Right atrium auricular region (tissue), 2 donors: ENCODE measurements at regions not wholly inside any gene's neighbourhood (a gene's known extent, or its start where the extent isn't known, plus 50 kb on each side); places are given as distances from the start of the nearest gene placed in this dataset.
"Not testable (repeated sequence)": the region's sequence is repeated elsewhere in the genome, so short reads cannot be mapped to it uniquely, and the experiment has no call there.

Source experiments
- DNase-seq: peaks from one replicate; pipeline ENCODE4 v3.0.0-alpha.2; 2019; ENCODE audit warnings: low spot score
- H3K27ac ChIP-seq, 2 donors: fragments of 200-600 bp; sonication (generic); 1 replicate in 1 of 2; 2 replicates in 1 of 2; pipeline ENCODE4 v1.5.1; 2016 to 2019
- H3K27me3 ChIP-seq, 2 donors: fragments of 200-600 bp; sonication (generic); one replicate each; pipeline versions ENCODE4 v1.5.1 to v1.6.0; 2017 to 2019
- H3K36me3 ChIP-seq: fragments of 200-600 bp; sonication (generic); one replicate; pipeline ENCODE4 v1.5.1; 2016
- H3K4me1 ChIP-seq, 2 donors: fragments of 200-600 bp; sonication (generic); one replicate each; pipeline versions ENCODE4 v1.5.1 to v1.6.0; 2017 to 2019
- H3K4me3 ChIP-seq, 2 donors: fragments of 200-600 bp; sonication (generic); 1 replicate in 1 of 2; 2 replicates in 1 of 2; pipeline ENCODE4 v1.5.1; 2017 to 2019; ENCODE audit warnings: mild to moderate bottlenecking in 1 of 2, moderate library complexity in 1 of 2
- H3K9me3 ChIP-seq, 2 donors: fragments of 200-600 bp; sonication (generic); one replicate each; pipeline ENCODE4 v1.5.1; 2019
- TF ChIP-seq, protein P1 (sequence below), 2 donors: fragments of 200-600 bp; sonication (generic); IDR thresholded peaks; one replicate each; pipeline ENCODE4 v1.5.1; 2019; ENCODE audit warnings: antibody characterized with exemption in 2 of 2

GRCh38 chr6:155630085-155630484, 174.4 kb upstream of the NOX3 start:
- no peaks in the 10 kb centered on the region for H3K9me3 ChIP-seq
- H3K27ac ChIP-seq, result no peak overlapping the region
- no peak for DNase-seq
- no peaks in the 10 kb centered on the region for H3K4me1 ChIP-seq
- H3K27me3 ChIP-seq, result no peaks in the 10 kb centered on the region
- TF ChIP-seq, protein P1, sequence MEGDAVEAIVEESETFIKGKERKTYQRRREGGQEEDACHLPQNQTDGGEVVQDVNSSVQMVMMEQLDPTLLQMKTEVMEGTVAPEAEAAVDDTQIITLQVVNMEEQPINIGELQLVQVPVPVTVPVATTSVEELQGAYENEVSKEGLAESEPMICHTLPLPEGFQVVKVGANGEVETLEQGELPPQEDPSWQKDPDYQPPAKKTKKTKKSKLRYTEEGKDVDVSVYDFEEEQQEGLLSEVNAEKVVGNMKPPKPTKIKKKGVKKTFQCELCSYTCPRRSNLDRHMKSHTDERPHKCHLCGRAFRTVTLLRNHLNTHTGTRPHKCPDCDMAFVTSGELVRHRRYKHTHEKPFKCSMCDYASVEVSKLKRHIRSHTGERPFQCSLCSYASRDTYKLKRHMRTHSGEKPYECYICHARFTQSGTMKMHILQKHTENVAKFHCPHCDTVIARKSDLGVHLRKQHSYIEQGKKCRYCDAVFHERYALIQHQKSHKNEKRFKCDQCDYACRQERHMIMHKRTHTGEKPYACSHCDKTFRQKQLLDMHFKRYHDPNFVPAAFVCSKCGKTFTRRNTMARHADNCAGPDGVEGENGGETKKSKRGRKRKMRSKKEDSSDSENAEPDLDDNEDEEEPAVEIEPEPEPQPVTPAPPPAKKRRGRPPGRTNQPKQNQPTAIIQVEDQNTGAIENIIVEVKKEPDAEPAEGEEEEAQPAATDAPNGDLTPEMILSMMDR (IDR thresholded peaks at IDR 0.05), result no peak
- no peak overlapping the region for H3K4me3 ChIP-seq
- H3K36me3 ChIP-seq, result no peaks in the 10 kb centered on the region

- TF ChIP-seq, protein P1 (IDR thresholded peaks at IDR 0.05), result no peak
- no peak overlapping the region for H3K27ac ChIP-seq
Measured at GRCh38 chr6:155629652-155630051, 174.0 kb upstream of the NOX3 start.

DNA sequence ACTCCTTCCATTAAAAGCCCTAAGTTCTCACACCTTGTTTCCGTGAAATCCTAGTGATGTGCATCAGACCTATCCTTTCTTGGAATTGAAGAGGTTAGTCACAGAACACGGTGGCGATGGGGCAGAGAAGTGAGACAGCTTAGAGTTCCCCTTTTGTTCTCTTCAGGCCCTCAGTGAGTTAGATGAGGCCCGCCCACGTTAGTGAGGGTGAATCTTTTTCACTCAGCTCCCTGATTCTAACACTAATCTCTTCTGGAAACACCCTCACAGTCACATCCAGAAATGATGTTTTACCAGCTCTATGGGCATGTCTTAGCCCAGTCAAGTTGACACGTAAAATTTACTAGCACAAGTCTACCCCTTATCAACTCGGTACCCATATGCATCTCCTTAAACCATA, 172.7 kb upstream of the NOX3 start:
- Histone ChIP-seq H3K4me3 (no peak overlapping the region), H3K9me3 (no peaks in the 10 kb centered on the region), H3K4me1 (no peaks in the 10 kb centered on the region), H3K27ac (no peak overlapping the region), H3K36me3 (no peaks in the 10 kb centered on the region), H3K27me3 (no peaks in the 10 kb centered on the region)
- DNase-seq, result no peak
- TF ChIP-seq, protein P1 (IDR thresholded peaks at IDR 0.05), result no peak

More at GRCh38 chr6:155629652-155630051, 174.0 kb upstream of the NOX3 start:
- Histone ChIP-seq H3K36me3 (no peaks in the 10 kb centered on the region), H3K4me1 (no peaks in the 10 kb centered on the region), H3K9me3 (no peaks in the 10 kb centered on the region), H3K27me3 (no peaks in the 10 kb centered on the region), H3K4me3 (no peak overlapping the region)
- no peak for DNase-seq

DNA sequence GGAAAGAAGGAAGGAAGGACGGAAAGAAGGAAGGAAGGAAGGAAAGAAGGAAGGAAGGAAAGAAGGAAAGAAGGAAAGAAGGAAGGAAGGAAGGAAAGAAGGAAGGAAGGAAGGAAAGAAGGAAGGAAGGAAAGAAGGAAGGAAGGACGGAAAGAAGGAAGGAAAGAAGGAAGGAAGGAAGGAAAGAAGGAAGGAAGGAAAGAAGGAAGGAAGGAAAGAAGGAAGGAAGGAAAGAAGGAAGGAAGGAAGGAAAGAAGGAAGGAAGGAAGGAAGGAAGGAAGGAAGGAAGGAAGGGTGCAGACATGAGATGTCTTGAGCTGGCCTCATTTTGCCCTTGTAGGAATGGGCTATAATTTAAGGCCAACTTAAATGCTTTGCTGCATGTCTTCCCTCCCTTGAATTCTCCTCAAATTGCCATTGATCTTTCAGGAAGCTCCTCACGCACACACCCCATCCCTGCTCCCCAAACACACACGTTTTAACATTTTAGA, 172.1 kb upstream of the NOX3 start:
- not testable (repeated sequence) for H3K27me3 ChIP-seq, DNase-seq, H3K4me1 ChIP-seq, H3K9me3 ChIP-seq, H3K4me3 ChIP-seq, H3K27ac ChIP-seq, H3K36me3 ChIP-seq

DNA sequence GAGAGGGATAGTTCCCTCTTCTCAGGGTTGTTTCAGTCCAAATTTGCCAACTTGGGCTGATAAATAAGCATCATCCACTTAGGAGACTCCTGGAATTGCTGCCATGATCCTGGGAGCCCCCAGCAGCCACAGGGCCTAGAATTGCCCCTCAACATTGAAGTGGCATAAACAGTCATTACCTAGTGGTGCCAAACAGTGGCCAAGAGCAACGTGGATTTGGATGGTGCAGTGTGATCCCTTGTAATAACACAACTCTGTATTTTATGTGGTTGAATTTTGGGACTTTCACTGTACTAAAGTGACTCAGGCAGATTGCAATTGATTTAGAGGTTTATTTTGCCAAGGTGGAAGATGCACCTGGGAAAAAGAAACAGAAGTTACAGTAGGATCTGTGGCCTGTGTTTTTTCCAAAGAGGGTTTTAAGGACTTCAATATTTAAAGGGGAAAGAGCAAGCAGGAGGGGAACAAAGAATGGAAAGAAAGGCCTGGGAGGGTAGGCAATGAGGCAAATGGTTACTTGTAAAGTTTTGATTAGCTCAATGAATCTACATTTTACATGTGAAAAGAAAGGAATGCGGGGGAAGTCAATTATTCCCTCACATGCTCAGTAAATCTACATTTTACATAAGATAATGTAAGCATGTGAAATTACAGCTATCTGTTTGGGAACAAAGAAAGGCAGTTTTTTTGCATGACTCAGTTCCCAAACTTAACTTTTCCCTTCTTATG, 168.0 kb upstream of the NOX3 start:
- no peak overlapping the region for H3K27ac ChIP-seq

DNA sequence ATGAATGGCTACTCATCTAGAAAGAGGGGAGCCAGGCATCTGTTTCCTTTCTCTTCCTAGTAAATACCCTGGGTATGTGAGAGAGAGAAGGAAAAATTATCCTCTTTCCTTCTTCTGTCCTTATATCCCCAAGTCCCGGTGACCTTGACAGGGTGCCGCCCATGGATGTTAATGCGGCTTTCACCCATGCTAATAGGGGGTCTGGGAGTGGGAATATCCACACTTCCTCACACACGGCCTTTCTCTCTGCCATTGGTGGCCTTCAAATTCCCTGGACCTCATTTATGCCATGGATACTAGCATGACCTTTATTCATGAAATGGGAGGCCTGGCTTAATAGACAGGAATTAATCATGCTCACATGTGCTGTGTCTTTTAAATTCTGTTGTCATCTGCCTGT, 159.0 kb upstream of the NOX3 start:
- DNase-seq, result no peak
- H3K9me3 ChIP-seq, result peaks cover 0 to 45% of the 10 kb centered on the region in 2 donors
- H3K36me3 ChIP-seq, result no peaks in the 10 kb centered on the region
- H3K27ac ChIP-seq, result no peak overlapping the region
- H3K4me1 ChIP-seq, result no peaks in the 10 kb centered on the region
- no peaks in the 10 kb centered on the region for H3K27me3 ChIP-seq
- TF ChIP-seq, protein P1 (IDR thresholded peaks at IDR 0.05), result no peak
- no peak overlapping the region for H3K4me3 ChIP-seq

More for the DNA sequence above, 168.0 kb upstream of the NOX3 start:
- Histone ChIP-seq H3K4me3 (no peak overlapping the region), H3K4me1 (no peaks in the 10 kb centered on the region), H3K36me3 (no peaks in the 10 kb centered on the region), H3K27me3 (no peaks in the 10 kb centered on the region), H3K9me3 (no peaks in the 10 kb centered on the region)
- TF ChIP-seq, protein P1 (IDR thresholded peaks at IDR 0.05), result no peak
- no peak for DNase-seq
